Neural cell (in vitro differentiated cells): ENCODE measurements at regions not wholly inside any gene's neighbourhood (a gene's known extent, or its start where the extent isn't known, plus 50 kb on each side); places are given as distances from the start of the nearest gene placed in this dataset.
"Not testable (repeated sequence)": the region's sequence is repeated elsewhere in the genome, so short reads cannot be mapped to it uniquely, and the experiment has no call there.

Experiments used
- H2AFZ ChIP-seq: fragments of 200-600, 300-800 bp; sonication (generic), shearing (Covaris generic); 2 replicates; pipeline ENCODE4 v1.6.0; 2014; ENCODE audit warnings: low read depth, mild to moderate bottlenecking, antibody characterized with exemption, low read length, moderate library complexity
- H3F3A ChIP-seq: fragments of 200-600 bp; shearing (Covaris generic); 2 replicates; pipeline ENCODE4 v1.6.1; 2016; ENCODE audit warnings: mild to moderate bottlenecking, moderate library complexity, mixed read lengths, antibody characterized with exemption, low read length; ENCODE audit not compliant: insufficient read depth, poor library complexity, severe bottlenecking
- H3K27ac ChIP-seq: fragments of 200-600, 300-800 bp; sonication (generic), shearing (Covaris generic); 2 replicates; pipeline ENCODE4 v1.5.1; 2014; ENCODE audit warnings: mild to moderate bottlenecking, low read length, moderate library complexity
- H3K27me3 ChIP-seq: fragments of 300-800, 200-600 bp; sonication (generic), shearing (Covaris generic); 2 replicates; pipeline ENCODE4 v1.6.0; 2014; ENCODE audit warnings: mild to moderate bottlenecking, low read depth, low read length, moderate library complexity; ENCODE audit not compliant: insufficient read depth
- H3K36me3 ChIP-seq: fragments of 300-800, 200-600 bp; sonication (generic), shearing (Covaris generic); 2 replicates; pipeline ENCODE4 v1.5.1; 2014; ENCODE audit warnings: mild to moderate bottlenecking, antibody characterized with exemption, low read length, moderate library complexity; ENCODE audit not compliant: insufficient read depth
- H3K4me2 ChIP-seq: fragments of 300-800, 200-600 bp; sonication (generic), shearing (Covaris generic); 2 replicates; pipeline ENCODE4 v1.6.0; 2014; ENCODE audit warnings: mild to moderate bottlenecking, low read length
- H3K4me3 ChIP-seq: fragments of 300-800, 200-600 bp; sonication (generic), shearing (Covaris generic); 2 replicates; pipeline ENCODE4 v1.5.1; 2014; ENCODE audit warnings: mild to moderate bottlenecking, low read length, moderate library complexity
- H3K79me2 ChIP-seq: fragments of 200-600 bp; shearing (Covaris generic); replicated peaks from 2 replicates; pipeline ENCODE4 v1.6.0; 2014; ENCODE audit warnings: mild to moderate bottlenecking, low read length, moderate library complexity; ENCODE audit not compliant: insufficient read depth
- H3K9ac ChIP-seq: fragments of 300-800, 200-600 bp; sonication (generic), shearing (Covaris generic); 2 replicates; pipeline ENCODE4 v1.6.1; 2016; ENCODE audit warnings: mild to moderate bottlenecking, low read length, mixed read lengths
- H3K9me2 ChIP-seq: fragments of 200-600 bp; shearing (Covaris generic); 2 replicates; pipeline ENCODE4 v1.6.1; 2016; ENCODE audit warnings: mild to moderate bottlenecking, low read length, mixed read lengths; ENCODE audit not compliant: insufficient read depth
- H3K9me3 ChIP-seq: fragments of 200-600, 300-800 bp; sonication (generic), shearing (Covaris generic); 2 replicates; pipeline ENCODE4 v1.6.1; 2016; ENCODE audit warnings: mild to moderate bottlenecking, mixed run types, low read length, moderate library complexity, mixed read lengths
- H4K20me1 ChIP-seq: fragments of 200-600 bp; shearing (Covaris generic); 2 replicates; pipeline ENCODE4 v1.6.1; 2016; ENCODE audit warnings: mild to moderate bottlenecking, mixed run types; ENCODE audit not compliant: insufficient read depth
- EP300 ChIP-seq: fragments of 450-650 bp; conservative IDR thresholded peaks from 2 replicates; pipeline ENCODE4 v1.6.1; 2014; ENCODE audit warnings: antibody characterized with exemption, mild to moderate bottlenecking, moderate library complexity; ENCODE audit not compliant: poor library complexity, severe bottlenecking
- EZH2 ChIP-seq: fragments of 200-600, 300-800 bp; shearing (Covaris generic), sonication (generic); IDR thresholded peaks from 2 replicates; pipeline ENCODE4 v1.6.1; 2014; ENCODE audit warnings: antibody characterized with exemption, low read length, borderline replicate concordance, mild to moderate bottlenecking; ENCODE audit not compliant: insufficient read depth, poor library complexity, severe bottlenecking
- MXI1 ChIP-seq: fragments of 450-650 bp; conservative IDR thresholded peaks from 2 replicates; pipeline ENCODE4 v1.6.1; 2014; ENCODE audit warnings: antibody characterized with exemption, mild to moderate bottlenecking; ENCODE audit not compliant: poor library complexity, severe bottlenecking
- POLR2AphosphoS5 ChIP-seq: IDR thresholded peaks from 2 replicates; pipeline ENCODE4 v1.6.1; 2012
- RAD21 ChIP-seq: fragments of 450-650 bp; conservative IDR thresholded peaks from 2 replicates; pipeline ENCODE4 v1.6.1; 2014; ENCODE audit warnings: antibody characterized with exemption, mild to moderate bottlenecking, moderate library complexity
- SMC3 ChIP-seq: fragments of 450-650 bp; conservative IDR thresholded peaks from 2 replicates; pipeline ENCODE4 v1.6.1; 2014; ENCODE audit warnings: antibody characterized with exemption, mild to moderate bottlenecking, moderate library complexity; ENCODE audit not compliant: poor library complexity
- TAF1 ChIP-seq: IDR thresholded peaks from 2 replicates; pipeline ENCODE4 v1.6.1; 2012; ENCODE audit warnings: low read depth
- TF ChIP-seq, protein P1 (sequence below): fragments of 450-650 bp; IDR thresholded peaks from 2 replicates; pipeline ENCODE4 v1.5.1; 2014; ENCODE audit warnings: antibody characterized with exemption, mild to moderate bottlenecking, moderate library complexity; ENCODE audit not compliant: poor library complexity, severe bottlenecking
- TF ChIP-seq, protein P2 (sequence below): IDR thresholded peaks from 2 replicates; pipeline ENCODE4 v1.6.1; 2012; ENCODE audit warnings: borderline replicate concordance

DNA sequence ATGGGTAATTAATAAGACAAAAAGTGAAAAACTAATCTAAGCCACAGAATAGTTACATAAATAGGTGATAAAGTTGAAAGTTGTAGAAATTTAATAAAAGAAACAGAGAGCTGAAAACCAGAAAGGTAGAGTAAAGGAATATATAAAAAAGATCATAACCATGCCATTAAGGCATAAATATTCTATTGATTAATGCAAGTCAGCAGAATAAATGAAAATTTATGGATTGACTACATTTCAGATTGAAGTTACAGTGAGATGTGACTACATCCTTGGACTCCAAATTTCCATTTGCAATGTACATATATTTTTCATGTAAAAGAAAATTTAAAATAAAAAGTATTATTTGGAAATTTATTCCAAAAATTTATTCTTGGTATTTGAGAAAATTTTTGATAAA lies 1225.7 kb downstream of the OTOL1 start:
- H3F3A ChIP-seq: no peaks in the 10 kb centered on the region
- no peaks in the 10 kb centered on the region for H4K20me1 ChIP-seq
- no peak overlapping the region for H3K4me3 ChIP-seq
- H3K9ac ChIP-seq: no peak overlapping the region
- no peak for TF ChIP-seq EZH2
- TF ChIP-seq EP300: no peak
- TF ChIP-seq, protein P1, sequence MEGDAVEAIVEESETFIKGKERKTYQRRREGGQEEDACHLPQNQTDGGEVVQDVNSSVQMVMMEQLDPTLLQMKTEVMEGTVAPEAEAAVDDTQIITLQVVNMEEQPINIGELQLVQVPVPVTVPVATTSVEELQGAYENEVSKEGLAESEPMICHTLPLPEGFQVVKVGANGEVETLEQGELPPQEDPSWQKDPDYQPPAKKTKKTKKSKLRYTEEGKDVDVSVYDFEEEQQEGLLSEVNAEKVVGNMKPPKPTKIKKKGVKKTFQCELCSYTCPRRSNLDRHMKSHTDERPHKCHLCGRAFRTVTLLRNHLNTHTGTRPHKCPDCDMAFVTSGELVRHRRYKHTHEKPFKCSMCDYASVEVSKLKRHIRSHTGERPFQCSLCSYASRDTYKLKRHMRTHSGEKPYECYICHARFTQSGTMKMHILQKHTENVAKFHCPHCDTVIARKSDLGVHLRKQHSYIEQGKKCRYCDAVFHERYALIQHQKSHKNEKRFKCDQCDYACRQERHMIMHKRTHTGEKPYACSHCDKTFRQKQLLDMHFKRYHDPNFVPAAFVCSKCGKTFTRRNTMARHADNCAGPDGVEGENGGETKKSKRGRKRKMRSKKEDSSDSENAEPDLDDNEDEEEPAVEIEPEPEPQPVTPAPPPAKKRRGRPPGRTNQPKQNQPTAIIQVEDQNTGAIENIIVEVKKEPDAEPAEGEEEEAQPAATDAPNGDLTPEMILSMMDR: no peak
- no peak for TF ChIP-seq SMC3
- TF ChIP-seq TAF1: no peak
- no peak for TF ChIP-seq POLR2AphosphoS5
- TF ChIP-seq, protein P2, sequence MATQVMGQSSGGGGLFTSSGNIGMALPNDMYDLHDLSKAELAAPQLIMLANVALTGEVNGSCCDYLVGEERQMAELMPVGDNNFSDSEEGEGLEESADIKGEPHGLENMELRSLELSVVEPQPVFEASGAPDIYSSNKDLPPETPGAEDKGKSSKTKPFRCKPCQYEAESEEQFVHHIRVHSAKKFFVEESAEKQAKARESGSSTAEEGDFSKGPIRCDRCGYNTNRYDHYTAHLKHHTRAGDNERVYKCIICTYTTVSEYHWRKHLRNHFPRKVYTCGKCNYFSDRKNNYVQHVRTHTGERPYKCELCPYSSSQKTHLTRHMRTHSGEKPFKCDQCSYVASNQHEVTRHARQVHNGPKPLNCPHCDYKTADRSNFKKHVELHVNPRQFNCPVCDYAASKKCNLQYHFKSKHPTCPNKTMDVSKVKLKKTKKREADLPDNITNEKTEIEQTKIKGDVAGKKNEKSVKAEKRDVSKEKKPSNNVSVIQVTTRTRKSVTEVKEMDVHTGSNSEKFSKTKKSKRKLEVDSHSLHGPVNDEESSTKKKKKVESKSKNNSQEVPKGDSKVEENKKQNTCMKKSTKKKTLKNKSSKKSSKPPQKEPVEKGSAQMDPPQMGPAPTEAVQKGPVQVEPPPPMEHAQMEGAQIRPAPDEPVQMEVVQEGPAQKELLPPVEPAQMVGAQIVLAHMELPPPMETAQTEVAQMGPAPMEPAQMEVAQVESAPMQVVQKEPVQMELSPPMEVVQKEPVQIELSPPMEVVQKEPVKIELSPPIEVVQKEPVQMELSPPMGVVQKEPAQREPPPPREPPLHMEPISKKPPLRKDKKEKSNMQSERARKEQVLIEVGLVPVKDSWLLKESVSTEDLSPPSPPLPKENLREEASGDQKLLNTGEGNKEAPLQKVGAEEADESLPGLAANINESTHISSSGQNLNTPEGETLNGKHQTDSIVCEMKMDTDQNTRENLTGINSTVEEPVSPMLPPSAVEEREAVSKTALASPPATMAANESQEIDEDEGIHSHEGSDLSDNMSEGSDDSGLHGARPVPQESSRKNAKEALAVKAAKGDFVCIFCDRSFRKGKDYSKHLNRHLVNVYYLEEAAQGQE: no peak
- TF ChIP-seq MXI1: no peak
- TF ChIP-seq RAD21: no peak
- no peaks in the 10 kb centered on the region for H3K27me3 ChIP-seq
- H3K79me2 ChIP-seq: no peaks in the 10 kb centered on the region
- no peak overlapping the region for H2AFZ ChIP-seq
- no peaks in the 10 kb centered on the region for H3K9me2 ChIP-seq
- no peak overlapping the region for H3K4me2 ChIP-seq
- H3K27ac ChIP-seq: no peak overlapping the region
- H3K9me3 ChIP-seq: no peaks in the 10 kb centered on the region
- no peaks in the 10 kb centered on the region for H3K36me3 ChIP-seq

DNA sequence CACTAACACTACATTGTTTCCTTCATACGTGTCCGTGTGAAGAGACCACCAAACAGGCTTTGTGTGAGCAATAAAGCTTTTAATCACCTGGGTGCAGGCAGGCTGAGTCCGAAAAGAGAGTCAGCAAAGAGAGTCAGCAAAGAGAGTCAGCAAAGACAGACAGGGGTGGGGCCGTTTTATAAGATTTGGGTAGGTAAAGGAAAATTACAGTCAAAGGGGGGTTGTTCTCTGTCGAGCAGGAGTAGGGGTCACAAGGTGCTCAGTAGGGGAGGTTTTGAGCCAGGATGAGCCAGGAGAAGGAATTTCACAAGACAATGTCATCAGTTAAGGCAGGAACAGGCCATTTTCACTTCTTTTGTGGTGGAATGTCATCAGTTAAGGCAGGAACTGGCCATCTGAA lies 1226.2 kb downstream of the OTOL1 start:
- H3K4me3 ChIP-seq, H3K27ac ChIP-seq, H3K9me3 ChIP-seq, H3K27me3 ChIP-seq, H3K9me2 ChIP-seq, H3K36me3 ChIP-seq, H3F3A ChIP-seq, H2AFZ ChIP-seq, H3K79me2 ChIP-seq, H3K9ac ChIP-seq, H3K4me2 ChIP-seq, H4K20me1 ChIP-seq: not testable (repeated sequence)

DNA sequence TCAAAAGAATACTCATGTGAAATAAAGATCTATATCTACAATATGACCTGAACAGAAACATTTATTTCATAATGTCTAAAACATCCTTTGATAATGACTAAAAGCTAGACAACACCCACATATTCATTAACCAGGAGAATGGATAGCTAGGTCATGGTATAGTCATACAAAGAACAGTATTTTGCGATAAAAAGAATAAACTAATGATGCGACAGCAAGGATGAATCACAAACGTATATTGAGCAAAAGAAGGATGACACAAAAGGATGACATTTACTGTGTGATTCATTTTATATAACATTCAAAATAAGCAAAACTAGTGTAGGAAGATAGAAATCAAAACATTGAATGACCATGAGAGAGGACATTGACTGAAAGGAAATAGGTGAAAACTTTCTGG lies 1233.1 kb downstream of the OTOL1 start:
- Histone ChIP-seq H4K20me1 (no peaks in the 10 kb centered on the region), H3K36me3 (no peaks in the 10 kb centered on the region), H3K79me2 (no peaks in the 10 kb centered on the region), H3K9me3 (no peaks in the 10 kb centered on the region), H3K9ac (no peak overlapping the region), H3K4me3 (no peak overlapping the region), H3K4me2 (no peak overlapping the region), H3K27me3 (no peaks in the 10 kb centered on the region), H3F3A (no peaks in the 10 kb centered on the region), H2AFZ (no peak overlapping the region), H3K27ac (no peak overlapping the region), H3K9me2 (no peaks in the 10 kb centered on the region)
- no peak for TF ChIP-seq EP300
- TF ChIP-seq MXI1: no peak
- no peak for TF ChIP-seq TAF1
- TF ChIP-seq SMC3: no peak
- no peak for TF ChIP-seq POLR2AphosphoS5
- TF ChIP-seq, protein P1: no peak
- no peak for TF ChIP-seq EZH2
- TF ChIP-seq, protein P2: no peak
- no peak for TF ChIP-seq RAD21
